Activated CD8-positive, alpha-beta memory T cell treated with anti-CD3 and anti-CD28 coated beads for 36 hours (primary cell): ENCODE measurements at regions not wholly inside any gene's neighbourhood (a gene's known extent, or its start where the extent isn't known, plus 50 kb on each side); places are given as distances from the start of the nearest gene placed in this dataset.

Experiments used
- CTCF ChIA-PET: fragments of 350-600 bp; sonication (Branson Sonifier 250); formaldehyde crosslinking; loops from one replicate; lab custom pipeline; 2021; ENCODE audit warnings: antibody characterized with exemption; lab: Charles Lee
- POLR2A ChIA-PET: fragments of 350-600 bp; sonication (Branson Sonifier 250); formaldehyde crosslinking; loops from one replicate; lab custom pipeline; 2021; ENCODE audit warnings: antibody characterized with exemption; lab: Charles Lee

- POLR2A ChIA-PET, result no interaction called here
- CTCF ChIA-PET, result no interaction called here
Observed at GRCh38 chr5:159385536-159385935, 55.2 kb upstream of the IL12B start.

GRCh38 chr5:159386028-159386711, 55.9 kb upstream of the IL12B start:
- CTCF ChIA-PET, result no interaction called here
- POLR2A ChIA-PET, result no interaction called here

DNA sequence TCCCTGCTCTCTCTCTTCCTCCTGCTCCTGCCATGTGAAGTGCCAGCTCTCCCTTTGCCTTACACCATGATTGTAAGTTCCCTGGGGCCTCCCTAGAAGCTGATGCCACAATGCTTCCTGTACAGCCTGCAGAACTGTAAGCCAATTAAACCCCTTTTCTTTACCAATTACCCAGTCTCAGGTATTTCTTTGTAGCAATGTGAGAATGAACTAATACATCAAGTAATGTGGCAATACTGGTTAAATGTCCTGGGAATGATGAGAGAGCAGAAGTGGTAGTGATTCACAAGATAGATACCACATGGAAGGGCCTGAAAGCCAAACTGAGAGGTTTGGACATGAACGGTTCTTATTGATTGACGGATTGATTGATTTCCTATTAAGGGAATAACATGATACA, 62.6 kb upstream of the IL12B start:
- CTCF ChIA-PET, result no interaction called here
- POLR2A ChIA-PET, result no interaction called here

DNA sequence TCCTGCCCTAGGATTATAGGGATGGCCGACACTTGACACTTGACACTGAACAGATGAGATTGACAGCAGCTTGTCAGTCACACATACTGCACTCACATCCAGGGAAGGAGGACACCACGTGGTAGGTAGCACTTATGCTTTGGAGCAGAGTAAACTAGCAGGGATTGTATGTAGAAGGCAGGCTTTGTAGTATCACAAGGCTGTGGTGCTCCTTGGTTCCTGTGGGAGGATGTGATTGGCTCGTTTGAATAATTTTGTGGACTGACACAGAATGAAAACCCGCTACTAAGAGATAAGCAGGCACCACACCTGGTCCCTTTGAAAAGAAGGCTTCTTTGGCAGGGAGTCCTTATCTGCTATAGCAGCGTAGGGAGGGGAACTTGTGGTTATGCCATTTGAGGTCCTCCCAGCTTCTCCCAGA, 63.6 kb upstream of the IL12B start:
- CTCF ChIA-PET, result interaction anchor here (0.6 kb wide), 1 partner anchor 122 kb away, joined by 3 read pairs; no protein-coding TSS in a partner anchor
- POLR2A ChIA-PET, result no interaction called here

DNA sequence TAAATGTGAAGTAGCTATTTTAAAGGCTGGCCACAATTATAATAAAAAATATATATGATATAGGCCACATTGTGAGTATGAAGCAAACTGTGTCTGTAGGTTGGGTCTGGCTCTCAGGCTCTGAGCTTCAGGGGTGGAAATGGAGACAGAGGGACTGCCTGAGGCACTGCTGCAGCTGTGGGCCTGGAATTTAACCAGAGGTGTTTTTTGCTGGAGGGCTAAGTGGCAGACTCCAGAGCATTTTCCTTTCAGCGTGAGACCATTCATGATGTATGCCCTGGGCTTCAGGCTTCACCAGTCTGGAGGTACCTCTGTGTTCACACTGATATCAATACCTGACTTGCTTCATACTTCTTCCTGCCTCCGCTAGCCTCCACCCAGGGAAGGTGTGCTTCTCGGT, 64.9 kb upstream of the IL12B start:
- POLR2A ChIA-PET, result no interaction called here
- CTCF ChIA-PET, result no interaction called here

DNA sequence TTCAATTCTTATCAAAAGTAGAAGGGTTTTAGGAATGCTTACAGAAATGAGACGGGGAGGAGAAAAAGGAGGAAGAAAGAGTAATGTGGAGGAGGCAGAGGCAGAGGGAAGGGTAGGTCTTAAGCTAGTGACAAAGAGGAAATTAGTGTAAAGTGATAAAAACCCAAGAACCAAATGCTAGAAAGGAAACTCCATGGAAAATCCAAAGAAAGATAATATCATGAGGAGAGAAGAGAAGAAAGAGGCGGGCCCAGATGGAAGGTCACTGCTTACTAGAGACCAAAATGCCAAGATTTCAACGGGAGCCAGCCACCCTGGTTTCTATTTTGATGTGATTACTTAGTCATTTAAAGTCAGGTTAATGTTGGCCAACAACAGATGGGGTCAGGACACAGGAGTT, 68.6 kb upstream of the IL12B start:
- POLR2A ChIA-PET, result no interaction called here
- CTCF ChIA-PET, result no interaction called here

DNA sequence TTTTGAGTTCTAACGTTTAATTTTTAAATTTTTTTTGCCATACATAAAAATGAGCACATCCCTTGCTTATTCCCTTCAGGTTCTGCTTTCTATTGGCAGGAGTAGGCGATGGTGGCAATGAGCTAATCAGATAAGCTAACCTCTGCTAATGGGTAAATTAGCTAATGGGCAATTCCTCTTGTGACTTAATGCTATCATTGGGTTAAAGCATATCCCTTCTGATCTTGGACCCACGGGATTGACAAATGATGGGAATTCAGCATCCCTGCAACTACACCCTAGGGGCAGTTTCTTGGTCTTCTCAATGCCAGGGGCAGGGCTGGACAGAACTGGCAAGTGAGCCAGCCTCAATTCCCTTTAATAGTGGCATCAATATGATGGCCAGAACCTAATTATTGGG, 70.2 kb upstream of the IL12B start:
- ChIA-PET POLR2A (no interaction called here), CTCF (no interaction called here)

GRCh38 chr5:159402311-159402710, 72.0 kb upstream of the IL12B start:
- ChIA-PET CTCF (no interaction called here), POLR2A (no interaction called here)

GRCh38 chr5:159402856-159403255, 72.6 kb upstream of the IL12B start:
- ChIA-PET CTCF (interaction anchor here (0.6 kb wide), 1 partner anchor 10 kb away, joined by 3 read pairs; no protein-coding TSS in a partner anchor), POLR2A (no interaction called here)

DNA sequence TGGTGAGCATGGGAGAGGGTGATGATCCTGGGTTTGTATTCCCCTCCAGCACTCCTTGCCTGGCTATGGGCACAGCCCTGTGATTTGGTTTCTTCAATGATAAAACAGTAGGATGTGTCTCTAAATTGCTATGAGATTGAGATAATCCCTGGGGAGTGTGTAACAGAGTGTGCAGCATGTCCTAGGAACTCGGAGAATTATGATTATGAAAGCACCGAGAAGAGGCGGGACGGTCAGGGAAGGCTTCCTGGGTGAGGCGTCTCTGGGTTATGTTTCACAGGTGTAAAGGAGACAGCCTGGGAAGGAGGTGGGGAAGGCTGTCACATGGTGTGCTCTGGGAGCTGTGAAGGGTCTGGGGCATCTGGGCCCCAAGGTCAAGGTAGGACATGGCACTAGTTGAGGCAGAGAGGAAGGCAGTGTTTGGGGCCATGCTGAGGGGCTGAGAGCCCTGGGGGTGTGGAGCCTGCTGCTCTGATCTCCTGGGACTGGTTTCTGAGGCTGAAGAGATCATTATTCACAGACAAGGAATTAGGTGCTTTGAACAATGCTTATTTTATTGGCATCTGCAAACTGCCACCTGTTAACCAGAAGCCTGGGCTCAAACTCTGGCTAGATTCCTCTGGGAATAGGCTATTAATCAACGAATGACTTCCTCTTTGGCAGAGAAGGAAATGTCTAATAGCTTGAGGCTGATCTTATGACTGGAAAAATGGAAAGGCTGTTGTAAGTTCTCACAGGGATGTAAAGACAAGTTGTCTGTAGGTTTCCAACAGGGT, 73.8 kb upstream of the IL12B start:
- CTCF ChIA-PET, result no interaction called here
- POLR2A ChIA-PET, result no interaction called here

- ChIA-PET POLR2A (no interaction called here), CTCF (no interaction called here)
Observed at GRCh38 chr5:159405611-159406031, 75.3 kb upstream of the IL12B start.

DNA sequence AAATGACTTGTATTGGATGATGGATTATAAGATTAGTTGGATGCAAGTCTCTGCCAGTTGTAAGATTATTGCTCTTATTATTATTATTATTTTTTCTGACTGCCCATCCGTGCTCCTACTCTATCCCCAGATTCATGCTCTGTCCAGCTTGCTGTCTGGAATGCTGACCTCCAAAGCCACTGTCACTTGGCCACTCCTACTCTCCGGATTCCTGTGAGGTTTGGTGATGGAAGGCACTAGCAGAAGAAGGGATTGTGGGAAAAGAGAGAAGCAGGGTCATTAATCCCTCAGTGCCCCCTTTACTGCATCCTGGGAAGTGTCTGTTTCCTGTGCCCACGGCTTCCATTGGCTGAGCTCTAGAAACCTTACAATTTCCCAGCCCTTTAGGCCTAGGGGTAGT, 76.3 kb upstream of the IL12B start:
- CTCF ChIA-PET, result no interaction called here
- POLR2A ChIA-PET, result no interaction called here

DNA sequence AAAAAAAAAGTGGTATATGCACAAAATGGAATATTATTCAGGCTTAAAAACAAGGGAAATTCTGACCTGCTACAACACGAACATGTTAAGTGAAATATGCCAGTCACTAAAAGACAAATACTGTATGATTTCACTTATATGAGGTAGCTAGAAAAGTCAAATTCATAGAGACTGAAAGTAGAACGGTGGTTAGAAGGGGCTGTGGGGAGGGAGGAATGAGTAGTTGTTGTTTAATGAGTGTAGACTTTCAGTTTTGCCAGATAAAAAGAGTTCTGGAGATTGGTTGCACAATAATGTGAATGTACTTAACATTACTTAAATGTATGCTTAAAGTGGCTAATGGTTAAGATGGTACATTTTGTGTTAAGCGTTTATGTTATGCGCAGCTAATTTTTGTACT, 79.5 kb upstream of the IL12B start:
- POLR2A ChIA-PET, result interaction anchor here (0.7 to 2.0 kb wide), 5 partner anchors 12 to 562 kb away, joined by 7 to 11 read pairs (median 9); no protein-coding TSS in a partner anchor
- CTCF ChIA-PET, result interaction anchor here (0.7 to 2.2 kb wide), 7 partner anchors 17 to 73 kb away, joined by 3 to 7 read pairs (median 3); no protein-coding TSS in a partner anchor

GRCh38 chr5:159410480-159410879, 80.2 kb upstream of the IL12B start:
- CTCF ChIA-PET, result interaction anchor here (1.2 to 2.2 kb wide), 4 partner anchors 16 to 47 kb away, joined by 3 to 7 read pairs (median 4); no protein-coding TSS in a partner anchor
- POLR2A ChIA-PET, result interaction anchor here (2.0 kb wide), 1 partner anchor 47 kb away, joined by 11 read pairs; no protein-coding TSS in a partner anchor

DNA sequence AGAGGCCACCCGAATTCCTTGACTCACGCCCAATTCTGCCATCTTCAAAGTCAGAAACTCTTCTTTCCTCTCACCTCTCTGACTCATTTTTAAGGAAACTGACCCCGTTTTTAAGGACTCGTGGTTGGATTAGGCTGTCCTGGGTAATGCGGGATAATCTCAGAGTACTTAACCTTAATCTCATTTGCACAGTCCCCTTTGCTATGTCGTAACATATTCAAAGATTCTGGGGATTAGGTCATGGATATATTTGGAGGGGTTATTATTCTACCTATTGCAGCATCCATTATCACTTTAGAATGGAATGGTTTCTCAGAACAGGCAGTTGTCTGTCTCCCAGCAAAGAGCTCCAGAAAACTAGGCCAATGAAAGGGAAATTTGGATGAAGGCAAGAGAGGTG, 80.8 kb upstream of the IL12B start:
- ChIA-PET POLR2A (no interaction called here), CTCF (interaction anchor here (1.2 to 2.2 kb wide), 2 partner anchors 16 to 34 kb away, joined by 3 to 7 read pairs; no protein-coding TSS in a partner anchor)

- ChIA-PET CTCF (interaction anchor here (0.6 to 0.7 kb wide), 3 partner anchors 10 to 978 kb away, joined by 3 read pairs; no protein-coding TSS in a partner anchor), POLR2A (no interaction called here)
Observed at GRCh38 chr5:159412284-159413046, 82.2 kb upstream of the IL12B start.

- ChIA-PET POLR2A (no interaction called here), CTCF (no interaction called here)
Observed at GRCh38 chr5:159414021-159414420, 83.7 kb upstream of the IL12B start.

DNA sequence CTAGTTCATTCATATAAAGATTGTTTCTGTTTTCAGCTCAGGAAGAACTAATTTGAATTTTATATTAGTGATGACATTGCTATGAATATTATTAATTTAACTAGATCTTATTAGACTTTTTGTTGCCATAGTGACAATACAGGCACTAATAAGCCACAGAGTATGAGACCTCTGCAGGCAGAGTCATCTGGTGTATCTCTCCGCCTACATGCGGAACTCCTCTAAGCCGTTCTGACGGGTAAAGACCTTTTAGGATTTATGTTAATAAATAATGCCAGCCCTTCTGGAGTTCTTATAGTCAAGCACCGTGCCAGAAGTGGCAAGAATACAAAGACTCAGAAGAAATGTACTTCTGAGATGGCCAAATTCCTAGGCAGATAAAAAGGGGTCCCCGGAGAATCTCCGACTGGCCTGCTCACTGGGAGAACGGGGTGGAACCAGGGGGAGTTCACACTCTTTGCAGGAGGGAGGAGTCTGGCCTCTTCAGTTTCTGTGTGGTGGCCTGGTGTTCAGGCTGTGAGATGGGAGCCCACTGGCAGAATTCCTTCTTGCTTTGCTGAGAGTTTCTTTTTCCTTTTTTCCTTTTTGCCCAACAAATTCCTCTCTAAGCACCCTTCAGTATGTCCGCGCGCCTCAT, 85.1 kb upstream of the IL12B start:
- ChIA-PET CTCF (no interaction called here), POLR2A (no interaction called here)

GRCh38 chr5:159416438-159416837, 86.2 kb upstream of the IL12B start:
- ChIA-PET CTCF (no interaction called here), POLR2A (no interaction called here)
